Stimulated activated CD4-positive, alpha-beta T cell treated with anti-CD3 and anti-CD28 coated beads, Interleukin-15, amount 100 ng/mL, for 1 hour (primary cell): ENCODE measurements at regions not wholly inside any gene's neighbourhood (a gene's known extent, or its start where the extent isn't known, plus 50 kb on each side); places are given as distances from the start of the nearest gene placed in this dataset.
"Not testable (repeated sequence)": the region's sequence is repeated elsewhere in the genome, so short reads cannot be mapped to it uniquely, and the experiment has no call there.

Experiments
- DNase-seq, 2 donors: peaks; one replicate each; pipeline ENCODE4 v3.0.0-alpha.2; 2020; ENCODE audit warnings: low read depth in 1 of 2, low spot score in 1 of 2

GRCh38 chr10:3874990-3875841 lies 90.2 kb upstream of the KLF6 start:
- no peak for DNase-seq

- not testable (repeated sequence) for DNase-seq
Observed at GRCh38 chr10:3874610-3874989, 89.6 kb upstream of the KLF6 start.

GRCh38 chr10:3873728-3874461 lies 88.9 kb upstream of the KLF6 start:
- no peak for DNase-seq

- no peak for DNase-seq
Observed at GRCh38 chr10:3872712-3873329, 87.8 kb upstream of the KLF6 start.

- DNase-seq = no peak
Observed at GRCh38 chr10:3871424-3871996, 86.5 kb upstream of the KLF6 start.

- no peak for DNase-seq
Observed at GRCh38 chr10:3869036-3869435, 84.0 kb upstream of the KLF6 start.

- DNase-seq = no peak
Observed at GRCh38 chr10:3868271-3868664, 83.3 kb upstream of the KLF6 start.

- no peak for DNase-seq
Observed at GRCh38 chr10:3867454-3868270, 82.7 kb upstream of the KLF6 start.

GRCh38 chr10:3866332-3866731 lies 81.3 kb upstream of the KLF6 start:
- DNase-seq = no peak

GRCh38 chr10:3865565-3865964 lies 80.6 kb upstream of the KLF6 start:
- DNase-seq = no peak

- DNase-seq = no peak
Observed at GRCh38 chr10:3861795-3862194, 76.8 kb upstream of the KLF6 start.

GRCh38 chr10:3858051-3858845 lies 73.2 kb upstream of the KLF6 start:
- DNase-seq = no peak

GRCh38 chr10:3857318-3857717 lies 72.3 kb upstream of the KLF6 start:
- DNase-seq = no peak

GRCh38 chr10:3856593-3856992 lies 71.6 kb upstream of the KLF6 start:
- DNase-seq = no peak

- no peak for DNase-seq
Observed at GRCh38 chr10:3853547-3854303, 68.7 kb upstream of the KLF6 start.

- no peak for DNase-seq
Observed at GRCh38 chr10:3853016-3853415, 68.0 kb upstream of the KLF6 start.

GRCh38 chr10:3852147-3852904 lies 67.3 kb upstream of the KLF6 start:
- peak in 1 of 2 donors; percentile 29 for DNase-seq
